PC-3 (cell line): ENCODE measurements at regions not wholly inside any gene's neighbourhood (a gene's known extent, or its start where the extent isn't known, plus 50 kb on each side); places are given as distances from the start of the nearest gene placed in this dataset.

Experiments used
- ATAC-seq: fragments of 200-7000 bp; cut with Tn5 transposase; 2 replicates; pipeline ENCODE4 v1.9.1; 2020; ENCODE audit warnings: mild to moderate bottlenecking, moderate library complexity
- BruUV-seq: library from RNA; stranded (reverse); fragments of 400-500 nt; replicated peaks from 2 replicates; lab custom pipeline; 2021; lab: Mats Ljungman, UMichigan
- CTCF ChIA-PET: fragments of 300-600 bp; sonication (Branson Sonifier 250); formaldehyde crosslinking; loops from one replicate; lab custom pipeline; 2022; ENCODE audit warnings: antibody characterized with exemption; lab: Charles Lee
- POLR2A ChIA-PET: fragments of 300-600 bp; sonication (Branson Sonifier 250); formaldehyde crosslinking; loops from one replicate; lab custom pipeline; 2022; ENCODE audit warnings: antibody characterized with exemption; ENCODE audit not compliant: unreplicated experiment; lab: Charles Lee
- DNase-seq: peaks from one replicate; pipeline ENCODE4 v3.0.0-alpha.2; 2015
- H2AFZ ChIP-seq: fragments of 300-600 bp; sonication (generic); 2 replicates; pipeline ENCODE4 v1.6.0; 2016; ENCODE audit warnings: antibody characterized with exemption, low read length
- H3F3A ChIP-seq: fragments of 300-600 bp; sonication (generic); one replicate; pipeline ENCODE4 v1.6.0; 2017; ENCODE audit warnings: antibody characterized with exemption, low read length, control low read depth, mild to moderate bottlenecking; ENCODE audit not compliant: unreplicated experiment
- H3K27ac ChIP-seq: fragments of 300-600 bp; sonication (generic); 2 replicates; pipeline ENCODE4 v1.5.1; 2016; ENCODE audit warnings: mild to moderate bottlenecking, low read length
- H3K27me3 ChIP-seq: fragments of 300-600 bp; sonication (generic); 2 replicates; pipeline ENCODE4 v1.6.1; 2016; ENCODE audit warnings: low read length, mixed read lengths
- H3K36me3 ChIP-seq: fragments of 300-600 bp; sonication (generic); 2 replicates; pipeline ENCODE4 v1.6.1; 2016; ENCODE audit warnings: low read depth, mixed run types, low read length, mixed read lengths
- H3K4me1 ChIP-seq: fragments of 300-600 bp; sonication (generic); 2 replicates; pipeline ENCODE4 v1.5.1; 2016; ENCODE audit warnings: low read length; ENCODE audit not compliant: insufficient read depth
- H3K4me2 ChIP-seq: fragments of 300-600 bp; sonication (generic); 2 replicates; pipeline ENCODE4 v1.6.0; 2016; ENCODE audit warnings: low read length
- H3K4me3 ChIP-seq: fragments of 300-600 bp; sonication (generic); 2 replicates; pipeline ENCODE4 v1.5.1; 2016; ENCODE audit warnings: mild to moderate bottlenecking, low read length, mixed read lengths
- H3K79me2 ChIP-seq: fragments of 300-600 bp; sonication (generic); 2 replicates; pipeline ENCODE4 v1.6.1; 2017; ENCODE audit warnings: low read length, mixed read lengths
- H3K9ac ChIP-seq: fragments of 300-600 bp; sonication (generic); 2 replicates; pipeline ENCODE4 v1.6.0; 2016; ENCODE audit warnings: mild to moderate bottlenecking, low read length
- H3K9me2 ChIP-seq: fragments of 300-600 bp; sonication (generic); replicated peaks from 2 replicates; pipeline ENCODE4 v1.6.1; 2016; ENCODE audit warnings: mixed run types, low read length, mixed read lengths
- H3K9me3 ChIP-seq: fragments of 300-600 bp; sonication (generic); 2 replicates; pipeline ENCODE4 v1.6.1; 2016; ENCODE audit warnings: low read length, mixed read lengths
- H4K20me1 ChIP-seq: fragments of 300-600 bp; sonication (generic); 2 replicates; pipeline ENCODE4 v1.6.1; 2016; ENCODE audit warnings: low read length, mixed read lengths
- EZH2 ChIP-seq: fragments of 300-600 bp; sonication (generic); IDR thresholded peaks from one replicate; pipeline ENCODE4 v1.6.1; 2017; ENCODE audit warnings: antibody characterized with exemption, mild to moderate bottlenecking, low read length; ENCODE audit not compliant: unreplicated experiment
- EZH2phosphoT487 ChIP-seq: fragments of 300-600 bp; sonication (generic); IDR thresholded peaks from 2 replicates; pipeline ENCODE4 v1.6.1; 2018; ENCODE audit warnings: mild to moderate bottlenecking, antibody characterized with exemption, low read length, borderline replicate concordance
- intact Hi-C: fragments of 100-400 bp; cut with micrococcal nuclease; formaldehyde crosslinking; loops from 2 replicates; pipeline ENCODE4 v1.9.0; 2023
- TF ChIP-seq, protein P1 (sequence below): fragments of 300-600 bp; sonication (generic); conservative IDR thresholded peaks from 2 replicates; pipeline ENCODE4 v1.5.1; 2017; ENCODE audit warnings: antibody characterized with exemption, low read depth, mild to moderate bottlenecking, low read length

DNA sequence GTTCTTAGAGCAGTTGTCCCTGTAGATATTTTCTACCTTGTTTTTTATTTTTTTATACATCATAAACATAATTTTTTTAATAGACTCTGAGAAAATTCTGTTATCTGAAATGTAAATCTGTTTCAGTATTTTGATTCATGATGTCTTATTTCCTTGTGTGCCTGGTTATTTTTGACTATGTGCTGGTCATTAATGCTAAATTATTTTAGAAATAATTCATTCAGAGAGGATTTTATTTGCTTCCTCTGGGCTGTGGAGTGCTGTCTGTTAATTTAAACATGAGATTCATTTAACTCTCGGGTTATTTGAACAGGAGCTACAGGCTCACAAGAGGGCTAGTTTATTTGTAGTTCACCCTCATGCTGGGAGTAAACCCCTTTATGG lies 124.3 kb upstream of the PITX1 start:
- Histone ChIP-seq H3K4me1 (peaks cover 12% of the 10 kb centered on the region; the same call in 1 of the 2 replicates), H3K9me3 (no peaks in the 10 kb centered on the region), H4K20me1 (no peaks in the 10 kb centered on the region), H2AFZ (no peak overlapping the region), H3K9me2 (no peaks in the 10 kb centered on the region), H3K36me3 (no peaks in the 10 kb centered on the region), H3K27me3 (no peaks in the 10 kb centered on the region), H3K27ac (no peak overlapping the region), H3K4me3 (no peak overlapping the region), H3K79me2 (no peaks in the 10 kb centered on the region), H3K4me2 (no peak overlapping the region), H3K9ac (no peak overlapping the region), H3F3A (no peaks in the 10 kb centered on the region)
- DNase-seq: no peak
- ChIA-PET CTCF (no interaction called here), POLR2A (no interaction called here)
- intact Hi-C loops: no loop called here
- ATAC-seq: no peak
- no TSS peak for BruUV-seq
- TF ChIP-seq EZH2: no peak
- TF ChIP-seq, protein P1, sequence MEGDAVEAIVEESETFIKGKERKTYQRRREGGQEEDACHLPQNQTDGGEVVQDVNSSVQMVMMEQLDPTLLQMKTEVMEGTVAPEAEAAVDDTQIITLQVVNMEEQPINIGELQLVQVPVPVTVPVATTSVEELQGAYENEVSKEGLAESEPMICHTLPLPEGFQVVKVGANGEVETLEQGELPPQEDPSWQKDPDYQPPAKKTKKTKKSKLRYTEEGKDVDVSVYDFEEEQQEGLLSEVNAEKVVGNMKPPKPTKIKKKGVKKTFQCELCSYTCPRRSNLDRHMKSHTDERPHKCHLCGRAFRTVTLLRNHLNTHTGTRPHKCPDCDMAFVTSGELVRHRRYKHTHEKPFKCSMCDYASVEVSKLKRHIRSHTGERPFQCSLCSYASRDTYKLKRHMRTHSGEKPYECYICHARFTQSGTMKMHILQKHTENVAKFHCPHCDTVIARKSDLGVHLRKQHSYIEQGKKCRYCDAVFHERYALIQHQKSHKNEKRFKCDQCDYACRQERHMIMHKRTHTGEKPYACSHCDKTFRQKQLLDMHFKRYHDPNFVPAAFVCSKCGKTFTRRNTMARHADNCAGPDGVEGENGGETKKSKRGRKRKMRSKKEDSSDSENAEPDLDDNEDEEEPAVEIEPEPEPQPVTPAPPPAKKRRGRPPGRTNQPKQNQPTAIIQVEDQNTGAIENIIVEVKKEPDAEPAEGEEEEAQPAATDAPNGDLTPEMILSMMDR: no peak
- TF ChIP-seq EZH2phosphoT487: no peak

DNA sequence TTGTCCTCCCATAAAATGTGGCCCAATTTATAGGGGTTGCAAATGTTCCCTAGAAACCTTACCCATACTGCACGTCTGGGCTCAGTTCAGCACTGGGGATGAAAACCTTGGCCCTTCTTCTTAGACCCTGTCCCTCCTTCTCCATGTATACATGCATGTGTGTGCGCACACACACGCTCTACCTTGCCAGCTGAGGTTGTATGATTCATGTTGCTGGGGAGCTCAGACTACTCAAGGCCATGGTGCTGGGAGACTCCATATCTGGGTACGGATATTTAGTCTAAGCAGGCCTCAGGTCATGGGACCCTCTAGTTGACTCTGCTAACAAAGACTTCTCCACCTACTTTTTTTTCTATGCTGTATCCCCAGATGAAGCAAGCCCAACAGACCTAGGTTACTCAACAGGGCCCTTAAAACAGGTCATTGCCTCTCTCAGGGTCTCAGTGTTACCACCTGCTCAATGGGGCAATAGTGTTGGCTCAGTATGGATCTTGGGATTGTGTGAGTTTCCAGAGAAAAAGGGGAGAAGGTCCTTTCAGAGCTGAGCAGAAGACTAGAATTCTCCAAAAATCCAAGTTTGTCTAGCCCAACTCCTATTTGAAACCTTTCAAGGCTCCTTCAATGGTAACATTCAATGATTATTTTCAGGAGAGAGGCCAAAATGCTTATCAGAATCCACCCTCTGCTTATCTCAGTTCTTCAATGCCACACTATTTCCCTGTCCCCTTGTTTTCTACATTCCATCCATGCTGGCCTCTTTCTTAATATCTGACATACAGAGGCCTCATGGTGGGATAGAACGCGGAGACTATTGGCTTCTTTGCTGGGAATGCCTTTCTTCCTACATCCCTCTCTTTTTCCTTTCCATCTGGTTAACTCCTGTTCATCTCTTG lies 123.6 kb upstream of the PITX1 start:
- no peaks in the 10 kb centered on the region for H3K9me2 ChIP-seq
- peak overlapping the region; percentile 74 for H3K27ac ChIP-seq
- no peak for TF ChIP-seq EZH2
- TF ChIP-seq, protein P1: no peak
- TF ChIP-seq EZH2phosphoT487: no peak
- ChIA-PET CTCF (no interaction called here), POLR2A (no interaction called here)
- no peaks in the 10 kb centered on the region for H3K27me3 ChIP-seq
- DNase-seq (no peak), ATAC-seq (no peak)
- H3K9ac ChIP-seq: no peak overlapping the region
- no peaks in the 10 kb centered on the region for H3K79me2 ChIP-seq
- H3K4me3 ChIP-seq: no peak overlapping the region
- H3K9me3 ChIP-seq: no peaks in the 10 kb centered on the region
- H3K4me2 ChIP-seq: no peak overlapping the region
- no peaks in the 10 kb centered on the region for H3F3A ChIP-seq
- intact Hi-C loops: no loop called here
- no peaks in the 10 kb centered on the region for H3K36me3 ChIP-seq
- no peaks in the 10 kb centered on the region for H4K20me1 ChIP-seq
- peaks cover 12% of the 10 kb centered on the region; the same call in 1 of the 2 replicates for H3K4me1 ChIP-seq
- no peak overlapping the region for H2AFZ ChIP-seq
- BruUV-seq: no TSS peak

DNA sequence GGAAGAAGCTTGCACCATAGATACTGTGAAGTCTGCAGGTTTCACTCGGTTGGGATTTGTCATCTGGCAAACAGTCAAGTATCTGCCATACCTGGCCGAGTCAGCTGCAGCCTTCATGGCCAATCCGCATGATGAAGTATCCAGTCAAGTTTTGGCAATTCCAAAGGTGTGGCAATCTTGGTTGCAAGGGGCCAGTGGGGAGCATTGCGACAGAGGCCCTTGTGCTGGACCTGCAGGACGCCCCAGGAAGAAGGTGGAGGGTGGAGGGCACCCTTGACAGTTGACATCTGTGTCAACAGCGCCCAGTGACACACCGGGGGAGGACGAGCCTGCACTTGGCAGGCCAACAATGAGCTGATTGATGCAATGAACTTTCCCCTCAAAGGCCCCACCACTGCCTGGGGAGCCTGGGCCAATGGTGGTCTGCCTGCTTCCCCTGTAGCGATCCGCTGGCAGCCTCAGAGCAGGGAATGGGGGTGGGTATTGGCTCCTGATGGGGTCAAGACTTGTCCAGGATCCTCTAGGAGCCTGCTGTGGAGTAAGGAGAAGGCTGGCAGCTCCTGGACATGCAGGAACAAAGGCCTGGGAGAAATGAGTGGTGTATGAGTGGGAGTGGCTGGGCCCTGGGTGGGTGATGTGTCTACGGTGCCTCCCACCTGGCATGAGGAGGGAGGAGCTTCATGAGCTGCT lies 122.8 kb upstream of the PITX1 start:
- no peak for ATAC-seq
- Histone ChIP-seq H3K79me2 (no peaks in the 10 kb centered on the region), H4K20me1 (no peaks in the 10 kb centered on the region), H3K9ac (no peak overlapping the region), H3K4me1 (peaks cover 12% of the 10 kb centered on the region; the same call in 1 of the 2 replicates), H3K36me3 (no peaks in the 10 kb centered on the region), H3K9me3 (no peaks in the 10 kb centered on the region), H2AFZ (no peak overlapping the region), H3K27ac (peak overlapping the region; percentile 74), H3K4me3 (no peak overlapping the region), H3K4me2 (no peak overlapping the region), H3F3A (no peaks in the 10 kb centered on the region), H3K9me2 (no peaks in the 10 kb centered on the region), H3K27me3 (no peaks in the 10 kb centered on the region)
- peak; percentile 66 for DNase-seq
- intact Hi-C loops: no loop called here
- CTCF ChIA-PET: no interaction called here
- no TSS peak for BruUV-seq
- POLR2A ChIA-PET: no interaction called here
- TF ChIP-seq EZH2phosphoT487: no peak
- TF ChIP-seq, protein P1: no peak
- no peak for TF ChIP-seq EZH2
